LNCAP (cell line): ENCODE measurements at regions not wholly inside any gene's neighbourhood (a gene's known extent, or its start where the extent isn't known, plus 50 kb on each side); places are given as distances from the start of the nearest gene placed in this dataset.

Source experiments
- TF ChIP-seq, protein P1 (sequence below): fragments of 450-650 bp; IDR thresholded peaks from 2 replicates; pipeline ENCODE4 v1.5.1; 2017; ENCODE audit warnings: mild to moderate bottlenecking

DNA sequence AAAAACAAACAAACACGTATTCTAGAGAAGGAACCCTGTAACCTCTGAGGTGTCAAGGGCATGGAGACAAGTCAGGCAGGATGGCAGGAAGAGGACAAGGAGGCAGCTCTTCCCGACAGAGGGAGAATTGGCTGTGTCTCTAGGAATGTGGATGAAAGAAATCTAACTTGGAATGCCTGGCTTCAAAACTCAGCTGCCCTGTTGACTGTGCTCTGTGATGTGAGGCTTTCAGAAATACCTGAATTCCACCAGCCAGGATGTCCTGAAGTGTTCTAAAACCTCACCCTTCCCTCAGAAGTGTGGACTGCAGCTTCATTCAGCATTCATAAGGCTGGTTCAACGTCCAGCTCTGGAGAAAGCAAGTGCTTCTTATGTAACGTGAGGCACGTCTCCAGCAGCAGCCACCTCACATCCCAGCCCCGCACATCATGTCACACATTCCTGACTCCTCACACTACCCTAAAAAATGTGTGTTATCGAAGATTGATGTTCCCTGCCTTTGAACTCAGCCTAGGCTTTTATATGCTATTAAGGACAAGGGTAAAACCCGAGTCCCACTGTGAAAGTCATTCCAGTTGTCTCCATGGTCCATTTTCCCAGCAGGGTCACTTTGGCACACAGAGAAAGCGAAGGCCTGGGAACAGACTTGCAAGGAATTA, 398.9 kb downstream of the ETS1 start:
- TF ChIP-seq, protein P1, sequence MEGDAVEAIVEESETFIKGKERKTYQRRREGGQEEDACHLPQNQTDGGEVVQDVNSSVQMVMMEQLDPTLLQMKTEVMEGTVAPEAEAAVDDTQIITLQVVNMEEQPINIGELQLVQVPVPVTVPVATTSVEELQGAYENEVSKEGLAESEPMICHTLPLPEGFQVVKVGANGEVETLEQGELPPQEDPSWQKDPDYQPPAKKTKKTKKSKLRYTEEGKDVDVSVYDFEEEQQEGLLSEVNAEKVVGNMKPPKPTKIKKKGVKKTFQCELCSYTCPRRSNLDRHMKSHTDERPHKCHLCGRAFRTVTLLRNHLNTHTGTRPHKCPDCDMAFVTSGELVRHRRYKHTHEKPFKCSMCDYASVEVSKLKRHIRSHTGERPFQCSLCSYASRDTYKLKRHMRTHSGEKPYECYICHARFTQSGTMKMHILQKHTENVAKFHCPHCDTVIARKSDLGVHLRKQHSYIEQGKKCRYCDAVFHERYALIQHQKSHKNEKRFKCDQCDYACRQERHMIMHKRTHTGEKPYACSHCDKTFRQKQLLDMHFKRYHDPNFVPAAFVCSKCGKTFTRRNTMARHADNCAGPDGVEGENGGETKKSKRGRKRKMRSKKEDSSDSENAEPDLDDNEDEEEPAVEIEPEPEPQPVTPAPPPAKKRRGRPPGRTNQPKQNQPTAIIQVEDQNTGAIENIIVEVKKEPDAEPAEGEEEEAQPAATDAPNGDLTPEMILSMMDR: no peak

DNA sequence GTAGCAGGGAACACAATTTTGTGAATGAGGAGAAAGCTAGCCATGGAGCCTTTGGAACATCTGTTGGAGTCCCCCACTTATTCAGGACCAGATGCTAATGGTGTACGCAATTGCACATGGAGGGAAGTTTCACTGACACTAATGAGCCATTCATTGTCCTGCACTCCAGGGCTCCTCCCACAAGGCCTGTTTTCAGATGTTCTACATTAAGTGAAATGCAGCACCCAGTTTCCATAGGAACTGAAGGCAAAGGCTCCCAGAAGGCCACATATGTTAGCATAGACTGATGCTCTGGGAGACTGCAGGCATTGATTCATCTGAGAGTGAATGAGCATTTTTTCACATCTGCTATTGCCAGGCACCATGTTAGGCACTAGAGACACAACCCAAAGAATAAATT, 399.5 kb downstream of the ETS1 start:
- TF ChIP-seq, protein P1: no peak

DNA sequence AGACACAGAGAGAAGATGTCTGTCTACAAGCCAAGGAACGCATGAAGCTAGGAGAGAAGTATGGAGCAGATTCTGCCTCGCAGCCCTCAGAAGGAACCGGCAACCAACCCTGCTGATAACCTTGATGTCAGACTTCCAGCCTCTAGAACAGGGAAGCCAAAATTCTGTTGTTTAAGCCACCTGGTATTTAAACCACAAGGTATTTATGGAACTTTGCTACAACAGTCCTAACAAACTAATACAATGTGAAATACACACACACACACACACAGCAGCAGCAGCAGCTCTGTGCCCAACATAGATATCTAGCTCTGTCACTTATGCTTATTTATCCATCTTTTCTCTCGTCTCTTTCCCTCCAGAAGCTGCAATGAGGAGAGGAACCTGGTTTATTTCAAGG, 400.0 kb downstream of the ETS1 start:
- TF ChIP-seq, protein P1: no peak

DNA sequence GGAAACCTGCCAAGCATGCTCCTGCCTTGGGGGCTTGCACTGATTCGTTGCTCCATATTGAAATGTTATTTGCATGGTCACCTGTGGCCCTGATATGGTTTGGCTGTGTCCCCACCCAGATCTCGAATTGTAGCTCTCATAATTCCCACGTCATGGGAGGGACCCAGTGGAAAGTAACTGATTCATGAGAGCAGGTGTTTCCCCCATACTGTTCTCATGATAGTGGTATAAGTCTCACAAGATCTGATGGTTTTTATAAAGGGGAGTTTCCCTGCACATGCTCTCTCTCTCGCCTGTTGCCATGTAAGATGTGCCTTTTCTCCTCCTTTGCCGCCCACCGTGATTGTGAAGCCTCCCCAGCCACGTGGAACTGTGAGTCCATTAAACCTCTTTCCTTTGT, 402.4 kb downstream of the ETS1 start:
- TF ChIP-seq, protein P1: no peak

DNA sequence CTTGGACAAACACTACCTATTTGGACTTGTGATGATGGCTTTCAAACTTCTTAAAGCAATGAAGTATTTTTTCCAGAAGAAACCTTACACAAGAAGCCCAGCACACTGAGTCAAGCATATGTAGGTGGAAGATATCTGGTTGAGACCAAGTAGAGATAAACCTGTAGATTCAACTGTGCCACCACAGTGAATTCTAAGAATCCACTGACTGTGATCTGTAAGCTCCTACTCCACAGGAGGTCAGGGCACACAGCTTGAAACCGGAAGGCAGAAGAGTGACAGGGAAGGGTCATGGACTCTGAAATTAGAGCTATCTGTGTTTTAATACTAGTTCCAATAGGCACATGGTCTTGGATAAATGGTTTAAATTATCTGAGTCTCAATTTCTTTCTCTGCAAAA, 404.5 kb downstream of the ETS1 start:
- TF ChIP-seq, protein P1: no peak

DNA sequence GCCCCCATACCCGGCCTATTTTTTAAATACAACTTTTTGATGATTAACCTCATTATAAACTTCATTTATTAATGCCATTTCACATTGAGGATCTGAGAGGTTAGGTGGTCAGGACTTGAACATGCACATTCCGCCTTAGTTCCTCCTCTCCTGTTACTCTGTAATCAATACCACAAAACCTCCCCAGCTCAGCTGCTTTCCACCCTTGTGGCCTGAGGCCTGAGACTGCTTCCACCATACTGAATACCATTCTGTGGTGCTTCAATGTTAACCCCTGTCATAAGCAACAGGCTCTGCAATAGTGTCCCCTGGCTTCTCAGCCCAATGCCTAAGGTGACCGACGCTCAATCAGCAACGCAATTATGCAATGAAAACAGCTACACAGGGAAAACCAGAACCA, 405.4 kb downstream of the ETS1 start:
- TF ChIP-seq, protein P1: no peak

DNA sequence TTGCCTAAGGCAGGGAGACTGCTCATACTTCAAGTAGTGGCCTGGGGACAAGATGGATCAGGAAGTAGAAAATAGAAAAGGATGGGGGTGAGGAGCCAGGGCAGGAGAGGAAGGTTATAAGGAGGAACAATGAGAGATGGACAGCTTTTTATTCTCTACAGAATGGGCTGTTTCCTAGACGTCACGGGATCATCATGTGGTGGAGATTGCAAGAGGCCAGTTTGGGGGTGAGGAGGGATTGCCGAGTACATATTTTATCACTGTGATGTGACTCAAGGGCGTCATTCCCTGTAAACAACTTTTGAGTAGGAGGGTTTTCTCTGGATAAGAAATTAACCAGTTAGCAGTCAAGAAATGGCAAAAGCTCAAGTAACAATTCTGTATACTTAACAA, 406.3 kb downstream of the ETS1 start:
- TF ChIP-seq, protein P1: no peak

DNA sequence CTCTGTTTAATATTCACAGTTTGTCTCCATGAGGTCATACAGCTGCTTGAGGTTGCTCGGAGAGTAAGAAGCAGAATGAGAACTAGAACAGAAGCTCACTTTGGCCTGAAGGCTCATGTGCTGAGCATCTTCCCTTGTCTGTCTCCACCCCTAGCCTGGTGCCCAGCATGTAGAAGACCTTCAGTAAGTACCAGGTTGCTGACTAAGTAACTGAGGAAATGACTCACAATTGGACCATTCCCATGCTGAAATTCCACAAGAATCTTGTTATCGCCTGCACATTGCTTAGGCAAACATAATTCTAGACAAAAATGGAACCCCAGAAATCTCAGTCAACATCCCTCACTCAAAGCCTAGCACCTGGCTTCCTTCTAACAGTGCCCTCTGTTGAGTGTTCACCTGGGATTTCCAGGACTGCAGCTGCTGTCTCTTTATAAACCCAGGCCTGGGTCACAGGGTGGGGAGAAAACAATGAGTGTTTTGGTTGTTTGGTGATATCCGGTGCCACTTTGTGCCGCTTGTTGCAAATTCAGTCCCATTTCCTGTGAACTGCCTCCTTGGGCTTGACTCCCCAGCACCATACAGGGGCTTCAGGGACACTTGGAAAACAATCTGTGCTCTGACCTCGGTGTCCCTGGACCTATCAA, 406.8 kb downstream of the ETS1 start:
- TF ChIP-seq, protein P1: no peak
